H9 (cell line): ENCODE measurements at regions not wholly inside any gene's neighbourhood (a gene's known extent, or its start where the extent isn't known, plus 50 kb on each side); places are given as distances from the start of the nearest gene placed in this dataset.

Experiments used
- DNase-seq: peaks from one replicate; pipeline ENCODE4 v3.0.0-alpha.2; 2017
- H2AFZ ChIP-seq: one replicate; pipeline ENCODE4 v1.6.1; 2013; ENCODE audit warnings: mild to moderate bottlenecking, low read length, control low read depth, moderate library complexity
- H2AK5ac ChIP-seq: 2 replicates; pipeline ENCODE4 v1.6.1; 2013; ENCODE audit warnings: low read length, control low read depth, mixed read lengths; ENCODE audit not compliant: insufficient read length
- H2BK120ac ChIP-seq: one replicate; pipeline ENCODE4 v1.6.1; 2013; ENCODE audit warnings: low read depth, mild to moderate bottlenecking, low read length, control low read depth, inconsistent platforms; ENCODE audit not compliant: poor library complexity, severe bottlenecking
- H2BK12ac ChIP-seq: 2 replicates; pipeline ENCODE4 v1.6.1; 2013; ENCODE audit warnings: low read length, control low read depth, mixed read lengths, low read depth; ENCODE audit not compliant: insufficient read length
- H2BK15ac ChIP-seq: 2 replicates; pipeline ENCODE4 v1.6.1; 2013; ENCODE audit warnings: low read depth, low read length, control low read depth
- H2BK20ac ChIP-seq: one replicate; pipeline ENCODE4 v1.6.1; 2013; ENCODE audit warnings: low read depth, mild to moderate bottlenecking, low read length, control low read depth, inconsistent platforms; ENCODE audit not compliant: poor library complexity, severe bottlenecking
- H2BK5ac ChIP-seq: 2 replicates; pipeline ENCODE4 v1.6.1; 2013; ENCODE audit warnings: low read length, control low read depth, mixed read lengths; ENCODE audit not compliant: insufficient read length
- H3K14ac ChIP-seq: 2 replicates; pipeline ENCODE4 v1.6.1; 2013; ENCODE audit warnings: low read length, control low read depth; ENCODE audit not compliant: insufficient read depth
- H3K18ac ChIP-seq: 2 replicates; pipeline ENCODE4 v1.6.1; 2013; ENCODE audit warnings: low read depth, mild to moderate bottlenecking, mixed read lengths, low read length, control low read depth; ENCODE audit not compliant: insufficient read length
- H3K23ac ChIP-seq: 2 replicates; pipeline ENCODE4 v1.6.1; 2013; ENCODE audit warnings: low read length, control low read depth, mixed read lengths, low read depth; ENCODE audit not compliant: insufficient read length
- H3K23me2 ChIP-seq: 2 replicates; pipeline ENCODE4 v1.6.1; 2013; ENCODE audit warnings: low read depth, mild to moderate bottlenecking, mixed read lengths, low read length, control low read depth; ENCODE audit not compliant: insufficient read length, poor library complexity, severe bottlenecking
- H3K27ac ChIP-seq: 2 replicates; pipeline ENCODE4 v1.5.1; 2013; ENCODE audit warnings: low read length, control low read depth, mixed read lengths, low read depth; ENCODE audit not compliant: insufficient read length
- H3K27me3 ChIP-seq: 2 replicates; pipeline ENCODE4 v1.6.1; 2013; ENCODE audit warnings: low read length, control low read depth, inconsistent platforms; ENCODE audit not compliant: insufficient read depth
- H3K4ac ChIP-seq: 2 replicates; pipeline ENCODE4 v1.6.1; 2013; ENCODE audit warnings: low read depth, mild to moderate bottlenecking, control low read depth, inconsistent platforms, low read length, moderate library complexity
- H3K4me1 ChIP-seq: 2 replicates; pipeline ENCODE4 v1.6.1; 2013; ENCODE audit warnings: low read length, control low read depth, inconsistent platforms; ENCODE audit not compliant: insufficient read depth
- H3K4me2 ChIP-seq: 2 replicates; pipeline ENCODE4 v1.6.1; 2013; ENCODE audit warnings: low read length, control low read depth, mixed read lengths; ENCODE audit not compliant: insufficient read length, insufficient read depth
- H3K56ac ChIP-seq: 2 replicates; pipeline ENCODE4 v1.6.1; 2013; ENCODE audit warnings: low read depth, mild to moderate bottlenecking, mixed read lengths, low read length, control low read depth; ENCODE audit not compliant: insufficient read length
- H3K79me1 ChIP-seq: 2 replicates; pipeline ENCODE4 v1.6.1; 2013; ENCODE audit warnings: low read depth, mild to moderate bottlenecking, moderate library complexity, low read length, control low read depth, inconsistent platforms; ENCODE audit not compliant: insufficient read depth, poor library complexity, severe bottlenecking
- H3K79me2 ChIP-seq: 2 replicates; pipeline ENCODE4 v1.6.1; 2013; ENCODE audit warnings: low read length, control low read depth, inconsistent platforms; ENCODE audit not compliant: insufficient read depth
- H3K9ac ChIP-seq: 2 replicates; pipeline ENCODE4 v1.6.1; 2013; ENCODE audit warnings: low read length, control low read depth, mixed read lengths; ENCODE audit not compliant: insufficient read length; ENCODE audit errors: extremely low read depth
- H3K9me3 ChIP-seq: one replicate; pipeline ENCODE4 v1.6.1; 2013; ENCODE audit warnings: low read depth, low read length, inconsistent platforms; ENCODE audit not compliant: control insufficient read depth
- H3T11ph ChIP-seq: one replicate; pipeline ENCODE4 v1.6.1; 2013; ENCODE audit warnings: mild to moderate bottlenecking, low read length, control low read depth, inconsistent platforms
- H4K20me1 ChIP-seq: one replicate; pipeline ENCODE4 v1.6.1; 2013; ENCODE audit not compliant: control insufficient read depth, insufficient read length, insufficient read depth
- H4K5ac ChIP-seq: 2 replicates; pipeline ENCODE4 v1.6.1; 2013; ENCODE audit warnings: low read depth, mild to moderate bottlenecking, mixed read lengths, low read length, control low read depth; ENCODE audit not compliant: insufficient read length
- H4K8ac ChIP-seq: replicated peaks from 2 replicates; pipeline ENCODE4 v1.6.1; 2013; ENCODE audit warnings: low read length, control low read depth, mixed read lengths, low read depth; ENCODE audit not compliant: insufficient read length
- H4K91ac ChIP-seq: 2 replicates; pipeline ENCODE4 v1.6.1; 2013; ENCODE audit warnings: low read depth, mild to moderate bottlenecking, moderate library complexity, mixed read lengths, low read length, control low read depth; ENCODE audit not compliant: insufficient read length
- H3K27ac Mint-ChIP-seq, 3 experiments: 2 replicates in 2 of 3; 3 replicates in 1 of 3; pipeline ENCODE4 v1.8.0; 2020 to 2021; ENCODE audit warnings: mixed read lengths in 3 of 3, mild to moderate bottlenecking in 1 of 3, moderate library complexity in 1 of 3
- H3K27me3 Mint-ChIP-seq: 2 replicates; pipeline ENCODE4 v1.8.0; 2021; ENCODE audit warnings: low read depth, mild to moderate bottlenecking, moderate library complexity, mixed read lengths
- H3K36me3 Mint-ChIP-seq, 3 experiments: 2 replicates in 2 of 3; 3 replicates in 1 of 3; pipeline ENCODE4 v1.8.0; 2020 to 2021; ENCODE audit warnings: low read depth in 3 of 3, mixed read lengths in 3 of 3; ENCODE audit not compliant: insufficient read depth in 1 of 3
- H3K4me1 Mint-ChIP-seq, 2 experiments: 2 replicates each; pipeline ENCODE4 v1.8.0; 2020; ENCODE audit warnings: mixed read lengths in 2 of 2
- H3K4me3 Mint-ChIP-seq, 2 experiments: 2 replicates in 1 of 2; 3 replicates in 1 of 2; pipeline ENCODE4 v1.8.0; 2020 to 2021; ENCODE audit warnings: mild to moderate bottlenecking in 2 of 2, mixed read lengths in 2 of 2, moderate library complexity in 1 of 2
- H3K9me3 Mint-ChIP-seq, 2 experiments: 2 replicates in 1 of 2; 3 replicates in 1 of 2; pipeline ENCODE4 v1.8.0; 2020; ENCODE audit warnings: mild to moderate bottlenecking in 2 of 2, mixed read lengths in 2 of 2, moderate library complexity in 1 of 2
- WGBS: extraction: QIAGEN DNeasy Blood & Tissue Kit; methylation state at CpG from one replicate; pipeline ENCODE4 v1.1.7; 2013; ENCODE audit warnings: missing lambda C conversion rate, low lambda C conversion rate, mixed read lengths; ENCODE audit not compliant: insufficient read length; ENCODE audit errors: extremely low coverage; 5-methylcytosine and 5-hydroxymethylcytosine counted together
- TF ChIP-seq, protein P1 (sequence below): fragments of 200-600 bp; sonication (generic); conservative IDR thresholded peaks from 3 replicates; pipeline ENCODE4 v1.8.0; 2021; ENCODE audit warnings: antibody characterized with exemption, mild to moderate bottlenecking

DNA sequence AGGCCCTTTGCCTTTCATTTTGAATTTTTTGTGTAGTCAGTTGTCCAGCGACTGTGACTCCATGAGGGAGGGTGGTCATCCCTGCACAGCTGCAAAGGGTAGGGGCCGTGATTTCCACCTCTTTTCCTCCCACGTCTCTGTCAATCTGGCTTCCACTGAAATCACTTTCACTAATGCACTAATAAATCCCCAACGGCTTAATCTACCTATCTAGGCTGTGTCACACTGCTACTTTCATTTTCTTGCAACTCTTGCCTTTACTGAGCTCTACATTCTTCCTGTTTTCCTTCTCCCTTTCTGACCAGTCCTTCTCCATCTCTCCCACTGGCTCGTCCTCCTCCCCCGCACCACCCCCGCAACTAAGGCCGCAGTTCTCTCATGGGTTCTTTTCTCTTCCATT lies 212.3 kb upstream of the FOXN3 start:
- no peaks in the 10 kb centered on the region for H3K27me3 ChIP-seq
- H3K18ac ChIP-seq = no peak overlapping the region
- 0 out of 7 replicates have a peak overlapping the region, but pooled peaks of 1 of the 3 experiments have one; percentile 0 for H3K27ac Mint-ChIP-seq
- no CpG with 5 or more reads among the region's 8 CpGs for WGBS
- no peak overlapping the region for H2BK5ac ChIP-seq
- peaks cover 51 to 61% of the 10 kb centered on the region in 2 experiments for H3K4me1 Mint-ChIP-seq
- H4K20me1 ChIP-seq = no peaks in the 10 kb centered on the region
- H3K79me2 ChIP-seq = no peaks in the 10 kb centered on the region
- H3K9me3 Mint-ChIP-seq = no peaks in the 10 kb centered on the region
- no peak overlapping the region for H3T11ph ChIP-seq
- no peak overlapping the region for H2BK120ac ChIP-seq
- H3K23ac ChIP-seq = no peak overlapping the region
- no peak overlapping the region for H3K56ac ChIP-seq
- no peak overlapping the region for H2AK5ac ChIP-seq
- no peaks in the 10 kb centered on the region for H3K9me3 ChIP-seq
- no peak overlapping the region for H4K8ac ChIP-seq
- DNase-seq = no peak
- peaks cover 12% of the 10 kb centered on the region; the same call in 1 of the 2 replicates for H3K4me1 ChIP-seq
- H3K4me2 ChIP-seq = no peak overlapping the region
- no peak overlapping the region for H3K27ac ChIP-seq
- no peak overlapping the region for H2BK20ac ChIP-seq
- no peaks in the 10 kb centered on the region for H3K23me2 ChIP-seq
- peaks cover 6% of the 10 kb centered on the region; the same call in 1 of the 2 replicates for H3K27me3 Mint-ChIP-seq
- H4K5ac ChIP-seq = no peak overlapping the region
- no peak overlapping the region for H3K14ac ChIP-seq
- H3K4me3 Mint-ChIP-seq = no peak overlapping the region
- no peak overlapping the region for H4K91ac ChIP-seq
- H2BK15ac ChIP-seq = no peak overlapping the region
- H3K36me3 Mint-ChIP-seq = peaks cover 0 to 6% (median 6%) of the 10 kb centered on the region in 3 experiments; a peak in 4 of 7 replicates
- H3K4ac ChIP-seq = no peak overlapping the region
- H3K79me1 ChIP-seq = no peaks in the 10 kb centered on the region
- no peak overlapping the region for H3K9ac ChIP-seq
- TF ChIP-seq, protein P1, sequence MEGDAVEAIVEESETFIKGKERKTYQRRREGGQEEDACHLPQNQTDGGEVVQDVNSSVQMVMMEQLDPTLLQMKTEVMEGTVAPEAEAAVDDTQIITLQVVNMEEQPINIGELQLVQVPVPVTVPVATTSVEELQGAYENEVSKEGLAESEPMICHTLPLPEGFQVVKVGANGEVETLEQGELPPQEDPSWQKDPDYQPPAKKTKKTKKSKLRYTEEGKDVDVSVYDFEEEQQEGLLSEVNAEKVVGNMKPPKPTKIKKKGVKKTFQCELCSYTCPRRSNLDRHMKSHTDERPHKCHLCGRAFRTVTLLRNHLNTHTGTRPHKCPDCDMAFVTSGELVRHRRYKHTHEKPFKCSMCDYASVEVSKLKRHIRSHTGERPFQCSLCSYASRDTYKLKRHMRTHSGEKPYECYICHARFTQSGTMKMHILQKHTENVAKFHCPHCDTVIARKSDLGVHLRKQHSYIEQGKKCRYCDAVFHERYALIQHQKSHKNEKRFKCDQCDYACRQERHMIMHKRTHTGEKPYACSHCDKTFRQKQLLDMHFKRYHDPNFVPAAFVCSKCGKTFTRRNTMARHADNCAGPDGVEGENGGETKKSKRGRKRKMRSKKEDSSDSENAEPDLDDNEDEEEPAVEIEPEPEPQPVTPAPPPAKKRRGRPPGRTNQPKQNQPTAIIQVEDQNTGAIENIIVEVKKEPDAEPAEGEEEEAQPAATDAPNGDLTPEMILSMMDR = no peak
- no peak overlapping the region for H2AFZ ChIP-seq
- H2BK12ac ChIP-seq = no peak overlapping the region
